IPS-18a (cell line): ENCODE measurements at regions not wholly inside any gene's neighbourhood (a gene's known extent, or its start where the extent isn't known, plus 50 kb on each side); places are given as distances from the start of the nearest gene placed in this dataset.
"Not testable (repeated sequence)": the region's sequence is repeated elsewhere in the genome, so short reads cannot be mapped to it uniquely, and the experiment has no call there.

Experiments used
- H3K27ac ChIP-seq: one replicate; pipeline ENCODE4 v1.5.1; 2013; ENCODE audit warnings: low read length
- H3K27me3 ChIP-seq: one replicate; pipeline ENCODE4 v1.6.1; 2013; ENCODE audit warnings: mild to moderate bottlenecking, low read length; ENCODE audit not compliant: control insufficient read depth, insufficient read depth
- H3K36me3 ChIP-seq: one replicate; pipeline ENCODE4 v1.6.1; 2013; ENCODE audit warnings: low read depth, low read length; ENCODE audit not compliant: control insufficient read depth
- H3K4me1 ChIP-seq: one replicate; pipeline ENCODE4 v1.6.1; 2013; ENCODE audit warnings: low read depth, low read length; ENCODE audit not compliant: control insufficient read depth
- H3K4me3 ChIP-seq: one replicate; pipeline ENCODE4 v1.5.1; 2013; ENCODE audit warnings: low read length
- H3K9ac ChIP-seq: one replicate; pipeline ENCODE4 v1.6.1; 2013; ENCODE audit warnings: mild to moderate bottlenecking, low read length, moderate library complexity
- H3K9me3 ChIP-seq: one replicate; pipeline ENCODE4 v1.6.1; 2013; ENCODE audit warnings: low read depth, low read length; ENCODE audit not compliant: control insufficient read depth

DNA sequence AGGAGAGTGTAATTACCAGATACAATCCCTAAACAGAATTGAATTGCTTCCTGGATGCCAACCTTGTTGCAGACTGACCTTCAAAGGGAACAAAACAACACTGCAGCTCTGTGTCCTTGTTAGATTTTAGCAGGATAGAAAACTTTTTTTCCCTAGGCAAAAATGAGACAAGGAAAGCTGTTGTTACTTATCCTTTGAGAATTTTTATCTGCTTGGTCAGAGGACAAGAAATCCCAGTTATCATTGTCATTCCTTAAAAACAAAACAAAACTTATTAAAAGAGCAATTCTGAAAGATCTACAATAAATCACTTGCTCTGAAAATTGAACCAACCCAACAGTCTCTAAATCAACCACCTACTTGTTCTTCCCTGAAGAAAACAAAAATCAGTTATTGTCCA lies 652.6 kb downstream of the REEP3 start:
- H3K36me3 ChIP-seq = no peaks in the 10 kb centered on the region
- no peak overlapping the region for H3K27ac ChIP-seq
- no peaks in the 10 kb centered on the region for H3K27me3 ChIP-seq
- H3K4me1 ChIP-seq = no peaks in the 10 kb centered on the region
- no peak overlapping the region for H3K4me3 ChIP-seq
- no peak overlapping the region for H3K9ac ChIP-seq
- H3K9me3 ChIP-seq = no peaks in the 10 kb centered on the region

DNA sequence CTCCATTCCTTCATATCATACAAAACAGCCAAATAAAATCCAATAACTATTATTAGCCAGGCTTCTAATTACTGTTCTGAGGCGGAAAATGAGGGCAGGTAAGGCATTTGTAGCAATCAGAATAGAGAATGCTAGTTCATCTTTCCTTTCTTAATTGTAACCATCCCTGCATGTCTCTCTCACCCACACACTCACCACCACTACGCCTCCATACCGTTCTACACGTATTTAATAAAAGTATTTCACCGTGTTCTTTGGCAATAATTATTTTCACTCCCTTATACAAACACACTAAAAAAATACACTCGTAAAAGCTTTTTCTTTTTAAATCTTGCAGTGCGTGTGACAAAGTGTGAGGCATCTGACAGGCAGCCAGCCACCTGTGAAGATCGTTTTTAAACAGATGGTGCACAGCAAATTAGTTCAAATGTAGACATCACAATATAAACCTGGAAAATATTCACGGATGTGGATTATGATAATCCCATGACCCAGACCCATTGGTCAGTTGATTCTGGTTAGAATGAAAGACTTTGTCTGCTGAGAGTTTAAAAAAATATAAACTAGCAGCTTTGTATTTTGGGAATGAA lies 653.6 kb downstream of the REEP3 start:
- H3K9me3 ChIP-seq = no peaks in the 10 kb centered on the region
- no peak overlapping the region for H3K9ac ChIP-seq
- H3K36me3 ChIP-seq = no peaks in the 10 kb centered on the region
- no peak overlapping the region for H3K27ac ChIP-seq
- H3K4me3 ChIP-seq = no peak overlapping the region
- no peaks in the 10 kb centered on the region for H3K27me3 ChIP-seq
- no peaks in the 10 kb centered on the region for H3K4me1 ChIP-seq

DNA sequence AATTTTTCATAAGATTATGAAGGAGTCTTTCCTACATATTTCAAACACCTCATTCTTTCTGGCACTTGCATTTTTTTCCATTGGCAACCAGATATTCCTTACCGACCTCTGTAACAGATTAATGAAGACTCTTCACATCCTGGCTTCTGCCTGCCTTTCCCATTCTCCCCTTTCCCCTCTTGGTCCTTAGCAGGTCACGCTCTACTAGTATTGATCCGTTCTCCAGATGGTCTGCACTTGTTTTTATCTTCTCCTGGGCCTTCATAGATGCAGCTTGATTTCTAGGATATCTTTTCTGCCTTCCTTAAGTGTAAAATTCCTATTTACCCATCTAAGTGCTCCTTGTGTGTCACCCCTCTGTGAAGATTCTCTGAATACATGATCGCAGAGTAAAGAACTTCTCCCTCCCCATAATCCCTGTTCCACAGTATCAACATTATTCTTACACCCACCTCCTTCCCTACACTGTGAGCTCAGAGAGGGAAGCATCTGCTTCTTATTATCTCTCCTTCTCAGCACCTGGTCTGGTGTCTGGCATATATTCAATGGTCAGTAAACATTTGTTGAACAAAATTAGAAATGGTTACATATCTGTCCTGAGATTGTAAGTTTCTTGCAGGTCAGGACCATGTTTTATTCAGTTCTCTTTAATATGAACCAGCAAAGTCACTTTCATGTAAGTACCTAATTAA lies 654.2 kb downstream of the REEP3 start:
- no peak overlapping the region for H3K4me3 ChIP-seq
- no peaks in the 10 kb centered on the region for H3K9me3 ChIP-seq
- no peak overlapping the region for H3K9ac ChIP-seq
- H3K36me3 ChIP-seq = no peaks in the 10 kb centered on the region
- H3K4me1 ChIP-seq = no peaks in the 10 kb centered on the region
- H3K27me3 ChIP-seq = no peaks in the 10 kb centered on the region
- no peak overlapping the region for H3K27ac ChIP-seq

DNA sequence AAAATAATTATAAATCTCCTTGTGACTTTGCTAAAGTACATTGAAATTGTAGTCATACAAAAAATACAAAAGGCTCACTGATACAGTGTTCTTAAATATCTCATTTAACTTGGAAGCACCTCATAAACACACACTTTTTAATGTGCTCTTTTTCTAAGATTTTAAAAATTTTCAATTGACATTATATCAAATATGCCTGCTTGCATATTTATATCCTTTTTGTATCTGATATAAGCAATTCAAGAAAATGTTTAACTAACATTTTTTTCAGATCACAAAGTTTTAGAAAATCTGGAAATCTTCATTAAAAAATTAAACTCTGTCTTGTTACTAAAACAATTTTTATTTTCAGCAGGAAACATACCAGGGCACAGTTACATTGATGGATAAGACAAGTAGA lies 661.5 kb downstream of the REEP3 start:
- H3K36me3 ChIP-seq = no peaks in the 10 kb centered on the region
- H3K27ac ChIP-seq = no peak overlapping the region
- H3K4me1 ChIP-seq = no peaks in the 10 kb centered on the region
- no peaks in the 10 kb centered on the region for H3K27me3 ChIP-seq
- H3K9ac ChIP-seq = no peak overlapping the region
- H3K4me3 ChIP-seq = no peak overlapping the region
- H3K9me3 ChIP-seq = no peaks in the 10 kb centered on the region

GRCh38 chr10:64191286-64191685 lies 670.1 kb downstream of the REEP3 start:
- Histone ChIP-seq H3K27ac (no peak overlapping the region), H3K9me3 (no peaks in the 10 kb centered on the region), H3K9ac (no peak overlapping the region), H3K36me3 (no peaks in the 10 kb centered on the region), H3K4me3 (no peak overlapping the region), H3K27me3 (no peaks in the 10 kb centered on the region), H3K4me1 (no peaks in the 10 kb centered on the region)

GRCh38 chr10:64196638-64197315 lies 675.6 kb downstream of the REEP3 start:
- H3K27ac ChIP-seq = no peak overlapping the region
- H3K27me3 ChIP-seq = no peaks in the 10 kb centered on the region
- no peaks in the 10 kb centered on the region for H3K9me3 ChIP-seq
- H3K36me3 ChIP-seq = no peaks in the 10 kb centered on the region
- H3K4me3 ChIP-seq = no peak overlapping the region
- H3K4me1 ChIP-seq = no peaks in the 10 kb centered on the region
- H3K9ac ChIP-seq = no peak overlapping the region

DNA sequence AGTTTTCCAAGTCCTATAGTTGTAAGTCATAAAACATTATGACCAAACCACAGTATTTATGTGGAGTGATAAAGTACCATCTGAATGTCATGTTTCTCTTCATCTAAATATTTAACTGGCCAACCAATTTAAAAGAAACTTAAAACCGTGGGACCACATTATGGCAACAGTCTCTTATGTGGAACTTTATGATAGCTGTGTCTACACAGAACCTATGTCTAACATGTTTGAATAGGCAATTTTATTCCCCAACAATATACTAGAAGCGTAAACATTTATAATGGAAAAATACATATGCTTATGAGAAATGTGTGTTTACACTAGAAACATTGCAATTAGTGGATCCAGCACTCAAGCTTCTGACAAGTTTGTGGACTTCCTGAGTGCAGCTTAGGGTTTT lies 680.7 kb downstream of the REEP3 start:
- Histone ChIP-seq H3K9me3 (no peaks in the 10 kb centered on the region), H3K9ac (no peak overlapping the region), H3K36me3 (no peaks in the 10 kb centered on the region), H3K4me1 (no peaks in the 10 kb centered on the region), H3K4me3 (no peak overlapping the region), H3K27me3 (no peaks in the 10 kb centered on the region), H3K27ac (no peak overlapping the region)

GRCh38 chr10:64204504-64204903 lies 683.3 kb downstream of the REEP3 start:
- H3K9ac ChIP-seq, H3K4me1 ChIP-seq, H3K36me3 ChIP-seq, H3K27me3 ChIP-seq, H3K27ac ChIP-seq, H3K4me3 ChIP-seq, H3K9me3 ChIP-seq: not testable (repeated sequence)

- Histone ChIP-seq H3K27me3 (no peaks in the 10 kb centered on the region), H3K27ac (no peak overlapping the region), H3K9me3 (no peaks in the 10 kb centered on the region), H3K4me3 (no peak overlapping the region), H3K4me1 (no peaks in the 10 kb centered on the region), H3K9ac (no peak overlapping the region), H3K36me3 (no peaks in the 10 kb centered on the region)
These were observed 685.2 kb downstream of the REEP3 start for GRCh38 chr10:64206409-64206808.

- Histone ChIP-seq H3K27ac (no peak overlapping the region), H3K4me1 (no peaks in the 10 kb centered on the region), H3K9ac (no peak overlapping the region), H3K36me3 (no peaks in the 10 kb centered on the region), H3K4me3 (no peak overlapping the region), H3K27me3 (no peaks in the 10 kb centered on the region), H3K9me3 (no peaks in the 10 kb centered on the region)
These were observed 688.4 kb downstream of the REEP3 start for GRCh38 chr10:64209561-64209960.

GRCh38 chr10:64210211-64210610 lies 689.0 kb downstream of the REEP3 start:
- Histone ChIP-seq H3K36me3 (no peaks in the 10 kb centered on the region), H3K9ac (no peak overlapping the region), H3K9me3 (no peaks in the 10 kb centered on the region), H3K27ac (no peak overlapping the region), H3K27me3 (no peaks in the 10 kb centered on the region), H3K4me3 (no peak overlapping the region), H3K4me1 (no peaks in the 10 kb centered on the region)

DNA sequence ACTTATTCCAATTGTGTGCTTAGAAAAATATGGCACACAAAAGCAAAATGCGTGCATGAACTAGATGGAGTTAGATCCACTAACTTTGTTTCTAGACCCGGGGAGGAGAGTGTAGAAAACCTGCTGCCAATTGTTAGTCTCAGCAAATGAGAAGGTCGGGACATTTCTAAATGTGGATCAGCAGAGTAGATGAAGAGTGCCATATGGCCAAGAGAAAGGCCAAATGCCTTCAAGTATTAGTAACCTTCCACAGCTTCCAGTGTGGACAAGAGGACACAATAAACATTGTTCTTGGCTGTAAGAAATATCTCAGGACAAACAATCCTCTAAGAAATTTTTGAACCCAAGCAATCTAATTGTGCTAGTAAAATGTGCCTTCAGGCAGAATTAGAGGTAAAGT lies 690.3 kb downstream of the REEP3 start:
- Histone ChIP-seq H3K9ac (no peak overlapping the region), H3K27ac (no peak overlapping the region), H3K27me3 (no peaks in the 10 kb centered on the region), H3K36me3 (no peaks in the 10 kb centered on the region), H3K4me1 (no peaks in the 10 kb centered on the region), H3K4me3 (no peak overlapping the region), H3K9me3 (no peaks in the 10 kb centered on the region)
